ENCODE measurements at regions not wholly inside any gene's neighbourhood (a gene's known extent, or its start where the extent isn't known, plus 50 kb on each side); places are given as distances from the start of the nearest gene placed in this dataset.
A peak's percentile ranks its signal among the peaks of the same experiment; 100 is the strongest.

GRCh38 chr3:51620543-51620942 is 50.5 kb upstream of the TEX264 start:
- no peak overlapping the region for H3K4me2 ChIP-seq (ENCODE audit: insufficient read depth, insufficient read length, low read length)
- H3K23ac ChIP-seq (ENCODE audit: insufficient read length, low read depth, low read length), result no peak overlapping the region
- H3K79me2 ChIP-seq (ENCODE audit: insufficient read depth, low read length), result no peaks in the 10 kb centered on the region
- no peak overlapping the region for H2AFZ ChIP-seq (ENCODE audit: low read length)
- H3K27me3 ChIP-seq (ENCODE audit: insufficient read depth, low read length), result no peaks in the 10 kb centered on the region
- H4K91ac ChIP-seq (ENCODE audit: insufficient read length, low read depth, low read length), result no peak overlapping the region
- no peak overlapping the region for H2AK5ac ChIP-seq (ENCODE audit: insufficient read length, low read length)
- no peaks in the 10 kb centered on the region for H3K9me3 Mint-ChIP-seq
- H3K4me3 Mint-ChIP-seq, result no peak overlapping the region
- H3T11ph ChIP-seq (ENCODE audit: low read length), result no peak overlapping the region
- no peak overlapping the region for H2BK5ac ChIP-seq (ENCODE audit: insufficient read length, low read length)
- no peaks in the 10 kb centered on the region for H3K9me3 ChIP-seq (ENCODE audit: control insufficient read depth, low read depth, low read length)
- H3K4ac ChIP-seq (ENCODE audit: low read depth, low read length), result no peak overlapping the region
- peaks cover 15% of the 10 kb centered on the region in 2 experiments for H3K4me1 Mint-ChIP-seq
- no peaks in the 10 kb centered on the region for H4K20me1 ChIP-seq (ENCODE audit: control insufficient read depth, insufficient read depth, insufficient read length)
- H4K8ac ChIP-seq (replicated peaks; ENCODE audit: insufficient read length, low read depth, low read length), result no peak overlapping the region
- H2BK20ac ChIP-seq (ENCODE audit: low read depth, low read length, poor library complexity, severe bottlenecking), result no peak overlapping the region
- no peak overlapping the region for H3K56ac ChIP-seq (ENCODE audit: insufficient read length, low read depth, low read length)
- H3K27ac ChIP-seq (ENCODE audit: insufficient read length, low read depth, low read length), result no peak overlapping the region
- H2BK12ac ChIP-seq (ENCODE audit: insufficient read length, low read depth, low read length), result no peak overlapping the region
- H3K23me2 ChIP-seq (ENCODE audit: insufficient read length, low read depth, low read length, poor library complexity, severe bottlenecking), result no peaks in the 10 kb centered on the region
- no peak overlapping the region for H3K9ac ChIP-seq (ENCODE audit: extremely low read depth, insufficient read length, low read length)
- H3K27ac Mint-ChIP-seq, result peak overlapping the region in 2 of 3 experiments; percentile 82 to 94; a peak in 4 of 7 replicates
- no peak overlapping the region for H2BK120ac ChIP-seq (ENCODE audit: low read depth, low read length, poor library complexity, severe bottlenecking)
- H3K36me3 Mint-ChIP-seq (ENCODE audit: insufficient read depth in 1 of 3, low read depth in 3 of 3), result no peaks in the 10 kb centered on the region
- no peaks in the 10 kb centered on the region for H3K27me3 Mint-ChIP-seq (ENCODE audit: low read depth)
- DNase-seq, result no peak
- H2BK15ac ChIP-seq (ENCODE audit: low read depth, low read length), result no peak overlapping the region
- TF ChIP-seq CTCF (conservative IDR thresholded peaks at IDR 0.05), result no peak
- no peaks in the 10 kb centered on the region for H3K79me1 ChIP-seq (ENCODE audit: insufficient read depth, low read depth, low read length, poor library complexity, severe bottlenecking)
- no CpG with 5 or more reads among the region's 2 CpGs for WGBS (ENCODE audit: extremely low coverage, insufficient read length, low lambda C conversion rate)
- H3K14ac ChIP-seq (ENCODE audit: insufficient read depth, low read length), result no peak overlapping the region
- H3K4me1 ChIP-seq (ENCODE audit: insufficient read depth, low read length), result no peaks in the 10 kb centered on the region; the same call in 1 of the 2 replicates
- no peak overlapping the region for H3K18ac ChIP-seq (ENCODE audit: insufficient read length, low read depth, low read length)
- H4K5ac ChIP-seq (ENCODE audit: insufficient read length, low read depth, low read length), result no peak overlapping the region

All from H9 (cell line).